SK-N-SH (cell line): ENCODE measurements at regions not wholly inside any gene's neighbourhood (a gene's known extent, or its start where the extent isn't known, plus 50 kb on each side); places are given as distances from the start of the nearest gene placed in this dataset.

ENCODE experiments used
- EZH2phosphoT487 ChIP-seq: fragments of 200-600 bp; sonication (generic); IDR thresholded peaks from 2 replicates; pipeline ENCODE4 v1.6.1; 2017; ENCODE audit warnings: low read depth, mixed run types, mild to moderate bottlenecking, antibody characterized with exemption, moderate library complexity, borderline replicate concordance
- GABPA ChIP-seq: IDR thresholded peaks from 2 replicates; pipeline ENCODE4 v1.4.0; 2012; ENCODE audit warnings: low read depth, mild to moderate bottlenecking
- MXI1 ChIP-seq: IDR thresholded peaks from 2 replicates; pipeline ENCODE4 v1.6.1; 2012; ENCODE audit warnings: mild to moderate bottlenecking, low read depth, low read length, improper control_type of control experiment
- NFIC ChIP-seq: IDR thresholded peaks from 2 replicates; pipeline ENCODE4 v1.4.0; 2012; ENCODE audit warnings: borderline replicate concordance
- POLR2AphosphoS5 ChIP-seq: IDR thresholded peaks from 2 replicates; pipeline ENCODE4 v1.6.1; 2012; ENCODE audit warnings: low read depth, low read length
- RXRA ChIP-seq: IDR thresholded peaks from 2 replicates; pipeline ENCODE4 v1.4.0; 2012; ENCODE audit warnings: low read depth, mild to moderate bottlenecking, borderline replicate concordance
- SIN3A ChIP-seq: IDR thresholded peaks from 2 replicates; pipeline ENCODE4 v1.6.1; 2012; ENCODE audit warnings: low read depth, mild to moderate bottlenecking, low read length, moderate library complexity, borderline replicate concordance
- TAF1 ChIP-seq: IDR thresholded peaks from 2 replicates; pipeline ENCODE4 v1.6.1; 2012; ENCODE audit warnings: low read depth, mild to moderate bottlenecking, low read length, moderate library complexity, borderline replicate concordance
- TF ChIP-seq, protein P1 (sequence below): fragments of 200-600 bp; sonication (generic); IDR thresholded peaks from 2 replicates; pipeline ENCODE4 v1.6.1; 2017; ENCODE audit warnings: antibody characterized with exemption, mild to moderate bottlenecking, moderate library complexity
- TF ChIP-seq, protein P2 (sequence below): IDR thresholded peaks from 2 replicates; pipeline ENCODE4 v1.4.0; 2012; ENCODE audit warnings: low read depth
- TF ChIP-seq, protein P3 (sequence below): IDR thresholded peaks from 2 replicates; pipeline ENCODE4 v1.6.1; 2012; ENCODE audit warnings: mild to moderate bottlenecking, low read depth, low read length, moderate library complexity

DNA sequence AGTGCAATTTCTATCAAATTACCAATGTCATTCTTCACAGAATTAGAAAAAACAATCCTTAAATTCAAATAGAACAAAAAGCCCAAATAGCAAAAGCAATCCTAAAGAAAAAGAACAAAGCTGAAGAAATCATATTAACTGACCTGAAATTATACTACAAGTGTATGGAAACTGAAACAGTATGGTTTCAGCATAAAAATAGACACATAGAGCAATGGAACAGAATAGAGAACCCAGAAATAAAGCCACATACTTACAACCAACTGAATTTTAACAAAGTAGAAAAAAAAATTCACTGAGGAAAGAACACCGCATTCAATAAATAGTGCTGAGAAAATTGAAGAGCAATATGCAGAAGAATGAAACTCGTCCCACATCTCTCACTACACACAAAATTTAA lies 142.0 kb upstream of the CHRM2 start:
- TF ChIP-seq, protein P1, sequence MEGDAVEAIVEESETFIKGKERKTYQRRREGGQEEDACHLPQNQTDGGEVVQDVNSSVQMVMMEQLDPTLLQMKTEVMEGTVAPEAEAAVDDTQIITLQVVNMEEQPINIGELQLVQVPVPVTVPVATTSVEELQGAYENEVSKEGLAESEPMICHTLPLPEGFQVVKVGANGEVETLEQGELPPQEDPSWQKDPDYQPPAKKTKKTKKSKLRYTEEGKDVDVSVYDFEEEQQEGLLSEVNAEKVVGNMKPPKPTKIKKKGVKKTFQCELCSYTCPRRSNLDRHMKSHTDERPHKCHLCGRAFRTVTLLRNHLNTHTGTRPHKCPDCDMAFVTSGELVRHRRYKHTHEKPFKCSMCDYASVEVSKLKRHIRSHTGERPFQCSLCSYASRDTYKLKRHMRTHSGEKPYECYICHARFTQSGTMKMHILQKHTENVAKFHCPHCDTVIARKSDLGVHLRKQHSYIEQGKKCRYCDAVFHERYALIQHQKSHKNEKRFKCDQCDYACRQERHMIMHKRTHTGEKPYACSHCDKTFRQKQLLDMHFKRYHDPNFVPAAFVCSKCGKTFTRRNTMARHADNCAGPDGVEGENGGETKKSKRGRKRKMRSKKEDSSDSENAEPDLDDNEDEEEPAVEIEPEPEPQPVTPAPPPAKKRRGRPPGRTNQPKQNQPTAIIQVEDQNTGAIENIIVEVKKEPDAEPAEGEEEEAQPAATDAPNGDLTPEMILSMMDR = no peak
- TF ChIP-seq EZH2phosphoT487 (no peak), TAF1 (no peak), SIN3A (no peak), NFIC (no peak), POLR2AphosphoS5 (no peak), GABPA (no peak), MXI1 (no peak), RXRA (no peak)
- TF ChIP-seq, protein P2, sequence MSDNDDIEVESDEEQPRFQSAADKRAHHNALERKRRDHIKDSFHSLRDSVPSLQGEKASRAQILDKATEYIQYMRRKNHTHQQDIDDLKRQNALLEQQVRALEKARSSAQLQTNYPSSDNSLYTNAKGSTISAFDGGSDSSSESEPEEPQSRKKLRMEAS = no peak
- TF ChIP-seq, protein P3, sequence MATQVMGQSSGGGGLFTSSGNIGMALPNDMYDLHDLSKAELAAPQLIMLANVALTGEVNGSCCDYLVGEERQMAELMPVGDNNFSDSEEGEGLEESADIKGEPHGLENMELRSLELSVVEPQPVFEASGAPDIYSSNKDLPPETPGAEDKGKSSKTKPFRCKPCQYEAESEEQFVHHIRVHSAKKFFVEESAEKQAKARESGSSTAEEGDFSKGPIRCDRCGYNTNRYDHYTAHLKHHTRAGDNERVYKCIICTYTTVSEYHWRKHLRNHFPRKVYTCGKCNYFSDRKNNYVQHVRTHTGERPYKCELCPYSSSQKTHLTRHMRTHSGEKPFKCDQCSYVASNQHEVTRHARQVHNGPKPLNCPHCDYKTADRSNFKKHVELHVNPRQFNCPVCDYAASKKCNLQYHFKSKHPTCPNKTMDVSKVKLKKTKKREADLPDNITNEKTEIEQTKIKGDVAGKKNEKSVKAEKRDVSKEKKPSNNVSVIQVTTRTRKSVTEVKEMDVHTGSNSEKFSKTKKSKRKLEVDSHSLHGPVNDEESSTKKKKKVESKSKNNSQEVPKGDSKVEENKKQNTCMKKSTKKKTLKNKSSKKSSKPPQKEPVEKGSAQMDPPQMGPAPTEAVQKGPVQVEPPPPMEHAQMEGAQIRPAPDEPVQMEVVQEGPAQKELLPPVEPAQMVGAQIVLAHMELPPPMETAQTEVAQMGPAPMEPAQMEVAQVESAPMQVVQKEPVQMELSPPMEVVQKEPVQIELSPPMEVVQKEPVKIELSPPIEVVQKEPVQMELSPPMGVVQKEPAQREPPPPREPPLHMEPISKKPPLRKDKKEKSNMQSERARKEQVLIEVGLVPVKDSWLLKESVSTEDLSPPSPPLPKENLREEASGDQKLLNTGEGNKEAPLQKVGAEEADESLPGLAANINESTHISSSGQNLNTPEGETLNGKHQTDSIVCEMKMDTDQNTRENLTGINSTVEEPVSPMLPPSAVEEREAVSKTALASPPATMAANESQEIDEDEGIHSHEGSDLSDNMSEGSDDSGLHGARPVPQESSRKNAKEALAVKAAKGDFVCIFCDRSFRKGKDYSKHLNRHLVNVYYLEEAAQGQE = no peak
